ENCODE measurements at regions not wholly inside any gene's neighbourhood (a gene's known extent, or its start where the extent isn't known, plus 50 kb on each side); places are given as distances from the start of the nearest gene placed in this dataset.
"Not testable (repeated sequence)": the region's sequence is repeated elsewhere in the genome, so short reads cannot be mapped to it uniquely, and the experiment has no call there.

- not testable (repeated sequence) for TF ChIP-seq ZFP3 (CRISPR knock-in tag; IDR thresholded peaks at IDR 0.05); ARNTL (CRISPR knock-in tag; IDR thresholded peaks at IDR 0.05; ENCODE audit: borderline replicate concordance, low read depth); GLIS3 (CRISPR knock-in tag; IDR thresholded peaks at IDR 0.05); TSHZ2 (CRISPR knock-in tag; IDR thresholded peaks at IDR 0.05); ZNF8 (CRISPR knock-in tag; IDR thresholded peaks at IDR 0.05); TCF4 (CRISPR knock-in tag; IDR thresholded peaks at IDR 0.05; ENCODE audit: borderline replicate concordance); CREB5 (CRISPR knock-in tag; IDR thresholded peaks at IDR 0.05; ENCODE audit: low read depth); ESRRG (CRISPR knock-in tag; IDR thresholded peaks at IDR 0.05); ISL1 (CRISPR knock-in tag; IDR thresholded peaks at IDR 0.05); PATZ1 (CRISPR knock-in tag; IDR thresholded peaks at IDR 0.05; ENCODE audit: borderline replicate concordance); POU6F1 (CRISPR knock-in tag; IDR thresholded peaks at IDR 0.05; ENCODE audit: borderline replicate concordance, low read depth)
Observed at GRCh38 chr1:191448279-191448678, 710.0 kb upstream of the RGS18 start.

All from SK-N-SH treated with all-trans-retinoic acid at 6 μM for 48 hours (cell line).